CD4-positive, alpha-beta T cell treated with Interleukin-17A for 1 hour (primary cell): ENCODE measurements at regions not wholly inside any gene's neighbourhood (a gene's known extent, or its start where the extent isn't known, plus 50 kb on each side); places are given as distances from the start of the nearest gene placed in this dataset.
"Not testable (repeated sequence)": the region's sequence is repeated elsewhere in the genome, so short reads cannot be mapped to it uniquely, and the experiment has no call there.

Experiments
- DNase-seq: peaks from one replicate; pipeline ENCODE4 v3.0.0-alpha.2; 2020

DNA sequence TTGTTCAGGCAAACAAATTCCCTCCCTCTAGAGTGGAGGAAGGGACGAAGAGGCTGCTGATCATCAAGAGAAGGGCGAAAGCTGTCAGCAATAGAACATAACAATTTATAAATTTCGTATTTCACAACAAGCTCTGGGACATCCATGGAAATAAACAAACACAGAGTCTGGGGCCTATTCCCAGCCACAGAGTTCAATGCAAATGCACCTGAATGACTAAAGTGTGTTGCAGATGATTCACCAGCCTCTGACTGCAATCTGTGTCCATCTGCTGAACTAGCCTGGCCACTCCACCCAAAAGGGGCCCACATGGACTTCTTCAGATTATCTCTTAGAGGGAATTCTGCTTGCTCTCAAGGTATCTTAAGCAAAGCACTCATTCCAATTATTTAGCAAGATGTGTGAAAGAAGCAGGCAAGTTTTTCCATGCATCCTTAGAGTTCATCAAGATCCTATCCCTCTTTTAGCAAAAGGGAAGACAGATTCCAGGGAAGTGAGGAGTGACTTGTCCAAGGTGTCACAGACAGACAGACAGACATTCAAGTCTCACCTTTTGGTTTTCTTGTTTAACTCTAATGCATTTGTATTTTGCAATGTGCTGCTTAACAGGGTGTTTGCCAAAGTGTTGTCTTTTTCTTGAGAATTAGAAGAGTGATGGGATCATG, 307.8 kb upstream of the PAPPA start:
- DNase-seq, result no peak

DNA sequence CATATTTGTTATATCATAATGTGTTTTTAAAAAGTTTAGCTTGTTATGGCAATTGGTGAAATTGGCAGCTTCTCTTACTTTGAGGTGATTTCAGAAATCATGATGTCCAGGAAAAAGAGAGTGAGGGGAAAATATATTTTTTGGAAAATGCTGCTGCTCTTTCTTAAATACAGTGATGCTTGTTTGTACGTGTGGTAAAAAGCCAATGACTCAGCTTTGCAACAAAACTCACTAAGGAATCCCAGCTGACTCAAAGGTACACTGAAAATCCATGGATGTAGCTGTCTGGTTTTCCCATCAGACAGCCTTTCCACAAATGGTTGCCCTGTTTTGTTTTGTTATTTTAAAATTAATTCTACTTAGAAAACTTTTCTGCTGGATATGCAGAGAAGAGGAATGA, 306.4 kb upstream of the PAPPA start:
- DNase-seq, result no peak

DNA sequence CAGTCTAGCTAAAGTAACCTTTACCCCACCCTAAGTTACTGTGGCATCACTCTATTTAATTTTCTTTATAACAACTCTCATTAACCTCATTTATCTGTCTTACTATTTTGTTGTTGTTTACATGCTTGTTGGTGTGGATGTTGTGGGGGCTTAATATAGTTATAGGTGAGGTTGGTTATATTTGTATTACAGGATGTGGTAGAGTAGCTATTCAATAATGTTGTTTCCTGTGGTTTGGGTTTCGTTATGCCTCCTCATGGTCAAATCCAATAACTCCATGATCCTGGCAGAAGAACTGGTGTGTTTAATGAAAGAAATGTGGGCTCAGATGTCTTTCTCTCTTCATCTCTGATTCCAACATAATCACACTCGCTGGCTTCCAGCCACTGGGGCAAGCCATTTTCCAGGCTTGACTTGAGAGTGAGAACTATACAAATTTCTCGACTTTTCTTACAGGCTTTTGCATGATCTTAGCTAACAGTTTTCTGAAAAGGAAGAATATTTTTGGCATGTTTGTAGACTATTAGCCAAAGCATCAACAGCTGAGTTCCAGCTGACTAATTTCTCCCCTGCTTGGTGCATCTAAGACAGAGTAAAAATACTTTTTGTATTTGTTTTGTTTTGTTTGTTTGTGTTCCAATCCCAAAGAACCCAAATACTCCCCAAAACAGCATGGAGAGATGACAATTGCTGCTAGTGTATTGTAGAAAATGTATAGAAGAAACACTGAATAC, 303.7 kb upstream of the PAPPA start:
- DNase-seq, result no peak

DNA sequence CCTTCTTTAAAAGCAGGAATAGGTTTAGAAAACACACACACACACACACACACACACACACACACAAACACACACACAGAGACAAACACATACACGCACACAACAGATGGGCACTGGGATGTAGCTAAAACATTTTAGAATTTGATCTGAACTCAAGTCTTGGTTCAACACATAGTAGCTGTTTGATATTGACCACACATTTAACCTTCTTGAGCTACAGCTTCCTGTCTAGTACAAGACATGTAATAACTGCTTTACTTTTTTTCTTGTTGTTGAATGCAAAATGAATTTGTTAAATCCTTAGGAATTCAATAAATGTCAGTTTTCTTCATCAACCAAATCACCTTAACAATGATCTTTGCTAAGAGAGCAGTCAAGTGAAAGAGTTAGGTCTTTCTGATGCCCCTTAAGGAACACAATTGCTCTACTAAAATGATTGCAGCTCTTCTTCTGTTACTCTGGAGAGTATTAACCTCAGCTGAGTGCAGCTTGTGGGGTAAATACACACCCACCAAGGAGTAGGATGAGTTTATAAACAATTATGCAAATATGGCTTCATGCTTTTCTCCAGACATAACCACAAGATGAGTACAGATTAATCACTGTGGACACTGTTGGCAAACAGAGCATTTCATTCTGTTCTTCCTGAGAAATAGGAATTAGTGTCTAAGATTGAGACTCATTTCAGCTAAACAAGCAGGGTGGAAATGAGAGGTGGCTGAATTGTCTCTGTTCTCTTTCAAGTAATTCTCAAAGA, 302.9 kb upstream of the PAPPA start:
- DNase-seq, result no peak

DNA sequence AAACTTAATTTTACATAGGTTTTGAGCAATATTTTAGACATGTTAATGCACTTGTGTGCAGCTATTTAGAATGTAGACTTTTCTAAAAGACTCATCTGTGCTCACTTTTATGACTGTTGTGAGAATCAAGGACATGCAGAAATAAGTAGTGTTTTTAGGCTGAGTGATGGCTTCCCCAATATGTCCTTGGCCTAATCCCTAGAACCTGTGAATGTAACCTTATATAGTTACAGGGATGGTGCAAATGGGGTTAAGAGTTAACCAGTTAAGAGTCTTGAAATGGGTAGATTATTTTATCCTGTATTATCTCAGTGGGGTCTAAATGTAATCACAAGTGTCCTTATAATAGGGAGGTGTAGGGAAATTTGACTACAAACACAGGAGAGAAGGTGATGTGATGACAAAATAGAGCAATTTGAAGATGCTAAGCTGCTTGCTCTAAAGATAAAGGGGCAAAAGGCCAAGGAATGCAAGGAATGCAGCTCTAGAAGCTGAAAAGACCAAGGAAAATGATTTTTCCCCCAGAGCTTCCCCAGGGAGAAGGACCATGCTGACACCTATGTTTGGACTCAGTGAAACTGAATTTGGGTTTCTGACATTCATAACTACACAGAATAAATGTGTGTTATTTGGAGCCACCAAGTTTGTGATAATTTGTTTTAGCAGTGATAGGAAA, 298.0 kb upstream of the PAPPA start:
- no peak for DNase-seq

DNA sequence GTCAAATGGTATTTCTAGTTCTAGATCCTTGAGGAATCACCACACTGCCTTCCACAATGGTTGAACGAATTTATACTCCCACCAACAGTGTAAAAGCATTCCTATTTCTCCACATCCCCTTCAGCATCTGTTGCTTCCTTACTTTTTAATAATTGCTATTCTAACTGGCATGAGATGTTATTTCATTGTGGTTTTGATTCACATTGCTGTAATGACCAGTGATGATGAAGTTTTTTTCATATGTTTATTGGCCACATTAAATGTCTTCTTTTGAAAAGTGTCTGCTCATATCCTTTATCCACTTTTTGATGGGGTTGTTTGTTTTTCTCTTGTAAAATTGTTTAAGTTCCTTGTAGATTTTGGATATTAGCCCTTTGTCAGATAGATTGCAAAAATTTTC, 295.2 kb upstream of the PAPPA start:
- not testable (repeated sequence) for DNase-seq

DNA sequence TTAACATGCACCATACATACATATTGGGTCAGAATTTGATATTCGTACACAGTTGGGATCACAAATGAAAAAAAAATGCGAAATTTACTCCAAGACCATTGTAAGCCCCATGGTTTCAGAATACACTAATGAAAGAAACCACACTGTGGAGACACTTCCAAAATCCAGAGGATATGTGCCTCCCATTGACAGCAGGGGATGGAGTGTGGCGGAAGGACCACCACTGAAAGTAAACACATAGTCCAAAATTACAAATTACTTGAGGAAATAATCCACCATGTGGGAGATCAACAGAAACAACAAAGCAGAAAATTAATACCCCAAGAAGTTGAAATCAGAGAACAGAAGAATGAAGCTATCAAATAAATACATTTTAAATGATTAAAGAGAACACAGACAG, 291.6 kb upstream of the PAPPA start:
- no peak for DNase-seq

DNA sequence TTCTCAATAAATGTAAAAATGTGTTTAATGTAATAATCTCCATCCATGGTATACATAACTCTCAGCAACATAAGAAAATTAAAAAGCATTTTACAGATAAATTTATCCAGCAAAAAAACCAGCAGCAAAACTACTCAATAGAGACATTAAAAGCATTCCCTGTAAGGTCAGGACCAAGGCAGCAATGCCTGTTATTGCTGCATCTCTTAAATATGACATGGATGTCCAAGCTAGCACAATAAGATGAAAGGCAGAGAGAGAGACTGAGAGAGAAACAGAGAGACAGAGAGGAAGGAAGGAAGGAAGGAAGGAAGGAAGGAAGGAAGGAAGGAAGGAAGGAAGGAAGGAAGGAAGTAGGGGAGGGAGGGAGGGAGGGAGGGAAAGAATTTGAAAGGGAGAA, 289.0 kb upstream of the PAPPA start:
- no peak for DNase-seq

DNA sequence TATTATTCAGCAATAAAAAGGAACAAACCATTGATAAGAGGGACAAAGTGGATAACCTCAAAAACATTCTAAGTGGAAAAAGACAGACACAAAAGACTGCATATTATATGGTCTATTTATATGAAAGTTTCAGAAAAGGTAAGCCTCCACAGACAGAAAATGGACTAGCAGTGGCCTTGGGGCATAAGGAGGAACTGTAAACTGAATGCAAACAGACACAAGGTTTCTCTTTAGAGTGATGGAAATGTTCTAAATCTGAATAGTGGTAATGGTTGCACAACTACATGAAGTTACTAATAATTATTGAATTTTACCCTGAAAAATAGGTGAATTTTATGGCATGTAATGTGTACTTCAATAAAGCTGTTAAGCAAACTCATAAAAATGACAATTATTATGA, 286.3 kb upstream of the PAPPA start:
- no peak for DNase-seq

DNA sequence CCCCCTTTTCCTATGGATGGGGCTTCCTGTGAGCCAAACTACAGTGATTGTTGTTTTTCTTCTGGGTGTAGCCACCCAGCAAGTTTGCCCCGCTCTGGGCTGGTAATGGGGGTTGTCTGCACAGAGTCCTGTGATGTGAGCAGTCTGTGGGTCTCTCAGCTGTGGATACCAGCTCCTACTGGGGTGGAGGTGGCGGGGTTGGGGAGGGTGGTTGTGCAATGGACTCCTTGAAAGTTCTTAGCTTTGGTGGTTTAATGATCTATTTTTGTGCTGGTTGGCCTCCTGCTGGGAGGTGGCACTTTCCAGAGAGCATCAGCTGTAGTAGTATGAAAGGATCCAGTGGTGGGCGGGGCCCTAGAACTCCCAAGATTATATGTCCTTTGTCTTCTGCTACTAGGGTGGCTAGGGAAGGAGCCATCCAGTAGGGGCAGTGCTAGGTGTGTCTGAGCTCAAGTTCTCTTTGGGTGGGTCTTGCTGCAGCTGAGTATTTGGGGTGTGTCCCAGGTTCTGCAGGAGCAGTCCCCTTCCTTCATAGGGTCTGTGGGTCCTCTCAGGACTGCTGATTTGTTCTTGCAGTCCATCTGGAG, 275.6 kb upstream of the PAPPA start:
- DNase-seq, result no peak

DNA sequence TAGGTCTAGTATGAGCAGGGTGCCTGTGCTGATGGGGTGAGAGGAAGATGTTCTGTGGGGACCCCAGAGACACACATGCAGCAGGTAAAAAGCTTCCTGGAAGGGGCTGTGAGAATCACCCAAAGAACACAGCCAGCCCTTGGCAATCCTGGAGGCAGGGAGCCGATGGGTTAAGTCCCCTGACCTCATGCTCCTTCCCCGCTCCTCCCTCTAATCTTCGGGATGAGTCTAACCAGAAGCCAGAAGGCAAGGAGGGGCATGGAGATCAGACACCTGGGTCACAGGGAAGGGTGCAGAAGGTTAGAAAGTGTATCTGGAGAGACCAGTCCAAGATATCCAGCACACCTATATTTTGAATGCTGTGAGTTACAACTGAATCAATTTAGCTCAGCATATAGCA, 274.1 kb upstream of the PAPPA start:
- DNase-seq, result no peak

DNA sequence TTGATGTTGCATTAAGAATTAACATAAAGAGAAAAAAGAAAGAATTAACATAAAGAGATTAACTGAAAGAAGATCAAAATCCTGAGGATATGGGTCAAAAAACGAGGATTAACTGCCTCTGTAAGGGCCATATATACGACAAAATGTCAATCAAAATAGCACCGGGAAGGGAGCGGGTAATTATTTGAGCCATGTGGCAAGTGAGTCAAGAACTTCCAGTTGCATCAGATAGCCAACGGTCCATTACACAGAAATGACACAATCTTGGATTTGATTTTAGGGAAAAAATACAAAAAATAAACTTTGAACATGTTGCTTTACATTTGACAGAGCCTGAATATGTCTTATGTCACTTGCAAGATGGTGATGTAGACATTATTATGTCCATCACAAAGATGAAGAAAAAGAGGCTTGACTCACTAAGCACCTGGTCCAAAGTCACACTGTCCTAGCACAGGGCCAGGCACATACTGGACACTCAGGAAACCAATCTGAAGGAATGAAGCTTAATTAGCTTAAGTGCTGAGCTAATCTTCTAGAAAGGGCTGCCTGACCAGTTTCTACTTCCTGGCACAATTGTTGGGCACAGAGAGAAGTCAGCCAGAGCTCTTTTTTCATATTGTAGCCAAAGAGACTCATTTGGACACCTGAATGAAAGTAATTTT, 273.2 kb upstream of the PAPPA start:
- no peak for DNase-seq

DNA sequence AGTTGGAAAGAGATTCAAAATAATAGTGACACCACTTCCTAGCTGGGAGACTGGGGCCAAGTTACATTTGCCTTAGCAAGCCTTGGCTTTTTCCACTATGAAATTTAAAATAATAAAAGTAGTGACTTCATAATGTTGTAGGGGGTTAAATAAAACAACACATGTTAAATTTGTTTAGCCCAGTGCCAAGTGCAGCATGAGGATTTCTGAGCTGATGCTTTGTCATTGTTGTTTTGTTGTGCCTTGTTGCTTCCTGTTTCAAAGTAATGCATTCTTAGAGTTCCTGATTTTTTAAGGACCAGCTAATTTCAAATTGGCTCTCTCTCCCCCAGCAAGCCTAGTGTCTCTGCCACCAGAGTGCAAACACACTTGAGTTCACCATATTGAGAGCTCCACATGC, 270.7 kb upstream of the PAPPA start:
- no peak for DNase-seq

DNA sequence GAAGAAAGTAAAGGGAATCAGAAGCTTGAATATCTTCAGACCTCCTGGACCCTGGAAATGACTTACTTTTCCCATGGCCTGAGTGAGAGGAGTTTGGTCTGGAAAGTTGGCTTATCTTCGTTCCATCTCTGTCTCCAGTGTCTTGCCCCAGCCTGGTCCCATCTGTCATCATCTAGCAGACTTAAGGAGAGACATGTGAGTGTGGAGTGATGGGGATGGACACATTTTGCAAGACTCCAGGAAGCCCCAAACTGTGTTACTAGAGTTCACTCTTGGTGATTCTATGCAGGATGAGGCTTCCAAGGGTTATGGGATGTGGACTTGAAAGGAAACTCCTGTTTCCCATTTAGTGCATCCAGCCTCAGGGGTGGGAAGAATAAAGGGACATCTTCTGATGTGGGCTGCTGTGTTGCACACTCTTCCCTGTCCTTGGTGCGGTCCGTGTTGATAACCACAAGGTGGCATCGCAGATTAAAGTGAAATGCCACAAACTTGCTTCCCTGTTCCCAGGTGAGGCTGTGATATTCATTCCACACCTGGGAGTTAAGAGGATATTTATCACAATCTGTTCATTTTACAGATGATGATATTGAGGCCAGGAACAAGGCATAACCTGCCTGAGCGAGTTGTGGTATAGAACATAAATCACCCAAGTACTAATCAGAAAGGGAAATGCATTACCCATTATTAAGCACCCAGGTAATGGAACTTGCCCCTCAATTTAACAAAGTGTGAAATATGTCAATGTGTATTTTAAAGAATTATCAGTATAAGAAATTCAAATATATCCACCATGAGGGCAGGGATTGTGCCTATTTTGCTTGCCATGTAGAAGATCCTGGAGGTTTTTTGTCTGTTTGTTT, 269.9 kb upstream of the PAPPA start:
- no peak for DNase-seq

DNA sequence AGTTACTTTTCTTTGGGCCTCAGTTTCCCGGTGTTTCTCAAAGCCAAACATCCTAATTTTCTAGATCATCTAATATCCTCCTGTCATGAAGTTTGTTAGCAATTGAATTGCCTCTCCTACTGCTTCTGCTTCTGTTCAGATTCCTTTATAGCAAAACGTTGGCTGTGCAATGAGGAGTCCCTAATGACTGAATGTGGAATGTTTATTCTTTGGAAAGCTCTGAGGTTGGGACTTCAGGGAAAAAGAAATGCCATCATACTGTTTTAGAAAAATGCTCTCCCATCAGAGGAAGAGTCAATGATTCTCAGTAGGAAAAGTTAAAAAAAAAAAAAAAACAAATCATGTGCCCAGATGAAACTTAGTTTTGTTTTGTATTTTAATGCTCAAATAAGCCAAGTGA, 268.7 kb upstream of the PAPPA start:
- DNase-seq, result no peak

DNA sequence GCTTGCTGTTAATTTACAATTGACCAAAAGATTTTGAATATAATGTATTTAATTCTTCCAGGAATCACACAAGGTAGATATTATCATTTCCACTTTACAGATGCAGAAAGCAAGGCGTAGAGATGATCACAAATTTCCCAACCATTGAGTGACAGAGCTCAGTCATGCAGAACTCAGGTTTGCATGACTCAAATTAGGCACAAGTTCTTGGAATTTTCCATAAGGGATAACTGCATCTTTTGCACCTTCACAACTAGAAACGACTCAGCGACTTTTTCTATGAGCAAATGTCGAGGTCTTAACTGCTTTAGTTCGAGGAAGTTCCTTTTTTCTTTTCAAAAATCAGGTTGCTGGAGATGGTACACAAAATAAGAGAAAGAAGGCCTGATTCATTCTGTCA, 265.5 kb upstream of the PAPPA start:
- no peak for DNase-seq

DNA sequence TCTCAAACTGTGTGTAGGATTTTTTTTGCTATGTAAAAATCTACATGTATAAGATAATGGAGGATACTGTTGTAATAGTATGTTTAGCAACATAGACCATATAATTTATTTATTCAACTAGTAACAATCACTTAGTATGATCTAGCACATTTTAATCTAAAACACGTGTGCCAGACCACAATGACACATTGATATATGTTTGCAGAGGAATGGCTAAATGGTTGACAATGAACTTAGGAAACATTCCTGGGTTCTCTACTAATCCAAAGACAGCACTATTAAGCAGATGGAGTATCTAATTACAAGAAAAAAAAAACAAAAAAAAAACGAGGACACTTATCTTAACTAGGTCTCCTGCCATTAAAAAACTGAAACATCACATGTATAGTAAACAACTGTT, 261.7 kb upstream of the PAPPA start:
- DNase-seq, result no peak

DNA sequence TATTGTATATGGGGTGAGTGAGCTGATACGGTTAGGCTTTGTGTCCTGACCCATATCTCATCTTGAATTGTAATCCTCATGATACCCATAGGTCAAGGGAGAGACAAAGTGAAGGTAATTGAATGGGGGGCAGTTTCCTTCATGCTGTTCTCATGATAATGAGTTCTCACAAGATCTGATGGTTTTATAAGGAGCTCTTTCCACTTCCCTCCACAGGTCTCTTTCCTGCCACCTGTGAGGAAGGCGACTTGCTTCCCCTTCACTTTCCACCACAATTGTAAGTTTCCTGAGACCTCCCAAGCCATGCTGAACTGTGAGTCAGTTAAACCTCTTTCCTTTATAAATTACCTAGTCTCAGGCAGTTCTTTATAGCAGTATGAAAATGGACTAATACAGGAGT, 255.1 kb upstream of the PAPPA start:
- not testable (repeated sequence) for DNase-seq

DNA sequence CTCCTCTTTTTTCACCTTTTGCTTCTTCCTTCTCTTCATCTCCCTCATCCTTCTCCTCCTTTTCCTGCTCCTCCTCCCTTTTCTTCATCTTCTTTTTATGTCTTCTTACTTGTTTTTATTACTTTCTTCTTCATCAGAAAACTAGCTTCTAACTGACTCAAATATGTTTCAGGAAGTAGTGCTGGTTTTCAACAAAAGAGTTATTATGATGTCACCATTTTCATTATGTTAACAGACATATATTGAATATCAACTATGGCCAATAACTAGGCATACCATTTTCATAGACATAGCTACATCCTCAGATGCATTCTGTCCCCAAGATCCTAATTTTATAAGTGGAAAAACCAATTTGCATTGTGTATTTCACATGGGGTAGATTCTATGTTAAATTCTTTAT, 252.9 kb upstream of the PAPPA start:
- no peak for DNase-seq

DNA sequence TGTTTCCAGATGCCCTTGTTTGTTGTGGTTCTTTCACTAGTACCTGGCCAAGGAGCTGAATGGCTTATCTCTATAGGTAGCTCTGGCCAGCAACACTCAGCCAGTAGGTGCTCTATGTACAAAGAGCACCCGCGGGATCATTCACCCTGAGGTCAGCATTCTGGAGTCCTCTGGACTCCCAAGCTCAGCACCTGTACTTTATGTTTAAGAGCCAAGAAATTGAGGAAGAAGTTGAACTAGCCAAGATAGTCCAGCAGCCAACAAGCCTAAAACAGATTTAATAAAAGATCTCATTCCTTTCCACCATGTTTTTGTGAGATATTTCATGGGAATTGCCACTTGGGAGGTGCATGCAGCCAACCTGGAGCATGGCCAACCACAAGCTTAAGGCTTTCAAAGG, 242.6 kb upstream of the PAPPA start:
- no peak for DNase-seq

DNA sequence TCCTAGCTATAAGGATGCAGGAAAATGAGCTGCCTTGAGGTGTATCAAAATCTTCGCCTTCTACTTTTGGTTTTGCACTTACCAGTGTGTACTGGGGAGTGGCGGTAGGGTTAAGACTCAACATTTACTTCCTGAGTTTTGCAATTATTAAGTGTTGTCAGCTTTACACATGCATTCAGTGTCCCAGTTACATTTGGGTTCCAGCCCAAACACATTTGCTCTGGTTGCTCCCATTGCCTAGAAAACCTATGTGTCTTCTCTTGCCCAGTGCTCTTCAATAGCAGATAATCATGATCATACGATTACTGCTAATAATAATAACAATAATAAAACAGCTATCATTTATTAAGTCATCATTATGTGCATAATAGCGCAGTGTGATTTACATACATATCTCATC, 241.5 kb upstream of the PAPPA start:
- DNase-seq, result no peak

DNA sequence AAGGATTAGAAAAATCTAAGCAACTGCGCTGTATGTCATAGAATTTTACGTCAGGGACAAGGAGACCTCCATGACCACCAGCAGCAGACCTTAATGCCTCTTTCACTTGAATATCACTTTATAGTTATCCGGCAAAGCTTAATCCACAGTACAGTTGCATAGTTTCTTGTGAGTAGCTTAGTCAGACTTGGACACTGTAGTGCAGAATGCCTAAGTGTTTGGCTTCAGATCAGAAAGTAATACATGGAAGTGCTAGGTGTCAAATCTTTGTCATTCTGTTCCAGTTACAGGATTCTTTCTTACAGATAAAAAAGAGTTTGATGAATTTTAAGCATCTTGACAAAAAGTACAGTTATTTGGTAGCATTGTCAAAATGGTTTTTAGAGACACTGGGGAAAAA, 239.9 kb upstream of the PAPPA start:
- no peak for DNase-seq
